Ishikawa (cell line): ENCODE measurements at regions not wholly inside any gene's neighbourhood (a gene's known extent, or its start where the extent isn't known, plus 50 kb on each side); places are given as distances from the start of the nearest gene placed in this dataset.

Experiments used
- CEBPB ChIP-seq: IDR thresholded peaks from 2 replicates; pipeline ENCODE4 v1.6.1; 2012
- YY1 ChIP-seq: IDR thresholded peaks from 2 replicates; pipeline ENCODE4 v1.6.1; 2012; ENCODE audit warnings: low read depth
- TF ChIP-seq, protein P1 (sequence below): IDR thresholded peaks from 2 replicates; pipeline ENCODE4 v1.6.1; 2012
- TF ChIP-seq, protein P2 (sequence below): IDR thresholded peaks from 2 replicates; pipeline ENCODE4 v1.6.1; 2012

DNA sequence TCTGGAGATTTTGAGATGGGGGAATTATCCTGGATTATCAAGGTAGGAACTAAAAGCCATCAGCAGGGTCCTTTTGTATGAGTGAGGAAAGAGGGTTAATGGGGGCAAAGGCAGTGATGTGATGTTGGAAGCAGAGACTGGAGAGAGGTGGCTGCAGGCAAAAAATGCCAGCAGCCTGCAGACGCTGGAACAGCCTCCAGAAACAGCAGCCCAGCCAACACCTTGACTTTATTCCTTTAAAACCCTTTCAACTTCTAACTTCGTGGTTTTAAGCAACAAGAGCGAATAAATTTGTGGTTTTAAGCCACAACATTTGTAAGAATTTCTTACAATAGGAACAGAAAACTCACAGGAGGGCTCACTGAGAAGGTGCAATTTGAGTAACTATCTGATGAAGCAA is 523.1 kb upstream of the HS6ST1 start:
- TF ChIP-seq, protein P1, sequence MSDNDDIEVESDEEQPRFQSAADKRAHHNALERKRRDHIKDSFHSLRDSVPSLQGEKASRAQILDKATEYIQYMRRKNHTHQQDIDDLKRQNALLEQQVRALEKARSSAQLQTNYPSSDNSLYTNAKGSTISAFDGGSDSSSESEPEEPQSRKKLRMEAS, result no peak
- TF ChIP-seq CEBPB (no peak), YY1 (no peak)
- TF ChIP-seq, protein P2, sequence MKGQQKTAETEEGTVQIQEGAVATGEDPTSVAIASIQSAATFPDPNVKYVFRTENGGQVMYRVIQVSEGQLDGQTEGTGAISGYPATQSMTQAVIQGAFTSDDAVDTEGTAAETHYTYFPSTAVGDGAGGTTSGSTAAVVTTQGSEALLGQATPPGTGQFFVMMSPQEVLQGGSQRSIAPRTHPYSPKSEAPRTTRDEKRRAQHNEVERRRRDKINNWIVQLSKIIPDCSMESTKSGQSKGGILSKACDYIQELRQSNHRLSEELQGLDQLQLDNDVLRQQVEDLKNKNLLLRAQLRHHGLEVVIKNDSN, result no peak
